A549 (cell line): ENCODE measurements at regions not wholly inside any gene's neighbourhood (a gene's known extent, or its start where the extent isn't known, plus 50 kb on each side); places are given as distances from the start of the nearest gene placed in this dataset.
A peak's percentile ranks its signal among the peaks of the same experiment; 100 is the strongest.

Experiments used
- ATAC-seq, 2 experiments: fragments of 200-7000 bp in 1 of 2; fragments of >200 bp in 1 of 2; cut with Nextera tagmentation in 1 of 2; cut with Tn5 transposase in 1 of 2; 3 replicates each; pipeline versions ENCODE4 v1.8.0 to v1.9.1; 2018 to 2020; ENCODE audit warnings: mild to moderate bottlenecking in 1 of 2, moderate library complexity in 1 of 2
- CTCF ChIA-PET: fragments of 300-600 bp; sonication (Branson Sonifier 250); formaldehyde crosslinking; extraction: SDS; loops from one replicate; lab custom pipeline; 2021; ENCODE audit warnings: antibody characterized with exemption, inconsistent platforms; lab: Yijun Ruan, JAX
- POLR2A ChIA-PET: fragments of 350-600 bp; formaldehyde crosslinking; extraction: SDS; loops from one replicate; lab custom pipeline; 2021; ENCODE audit warnings: antibody characterized with exemption, inconsistent platforms; lab: Yijun Ruan, JAX
- DNase-seq, 2 experiments: peaks; one replicate each; pipeline versions ENCODE4 v3.0.0 to v3.0.0-alpha.2; 2011 to 2016; ENCODE audit warnings: low read depth in 1 of 2, low spot score in 1 of 2
- FAIRE-seq: peaks from 2 replicates; lab custom pipeline; 2011; peaks lifted over from hg19 to GRCh38; lab: Jason Lieb, UNC
- H3K27ac ChIP-seq, 2 experiments: fragments of >200 bp; sonication (Bioruptor Twin); formaldehyde crosslinking; 3 replicates each; pipeline ENCODE4 v1.5.1; 2016 to 2017
- H3K4me1 ChIP-seq: fragments of >200 bp; sonication (Bioruptor Twin); formaldehyde crosslinking; 3 replicates; pipeline ENCODE4 v1.6.1; 2016
- H3K4me2 ChIP-seq: fragments of >200 bp; sonication (Bioruptor Twin); formaldehyde crosslinking; 3 replicates; pipeline ENCODE4 v1.6.1; 2016
- H3K4me3 ChIP-seq: fragments of >200 bp; sonication (Bioruptor Twin); formaldehyde crosslinking; 3 replicates; pipeline ENCODE4 v1.5.1; 2016
- H3K9me3 ChIP-seq: fragments of >200 bp; sonication (Bioruptor Twin); formaldehyde crosslinking; 3 replicates; pipeline ENCODE4 v1.6.1; 2016
- BHLHE40 ChIP-seq: IDR thresholded peaks from 2 replicates; pipeline ENCODE4 v1.6.1; 2012; ENCODE audit warnings: low read depth, low read length, inconsistent platforms
- CBX2 ChIP-seq: fragments of 200-600 bp; sonication (generic); IDR thresholded peaks from 2 replicates; pipeline ENCODE4 v1.6.1; 2016; ENCODE audit warnings: low read depth, mild to moderate bottlenecking, borderline replicate concordance
- CBX8 ChIP-seq: fragments of 200-600 bp; sonication (generic); IDR thresholded peaks from 2 replicates; pipeline ENCODE4 v1.6.1; 2016
- CEBPB ChIP-seq, 2 experiments: fragments of >200 bp in 1 of 2; sonication (Bioruptor Twin) in 1 of 2; formaldehyde crosslinking in 1 of 2; IDR thresholded peaks; 2 replicates each; pipeline ENCODE4 v1.6.1; 2012 to 2016
- CHD2 ChIP-seq: fragments of 150-350 bp; IDR thresholded peaks from 2 replicates; pipeline ENCODE4 v1.6.1; 2014; ENCODE audit warnings: low read length; ENCODE audit not compliant: partially characterized antibody
- EHMT2 ChIP-seq: fragments of 200-600 bp; sonication (generic); IDR thresholded peaks from 2 replicates; pipeline ENCODE4 v1.6.1; 2016; ENCODE audit warnings: antibody characterized with exemption, low read depth, mild to moderate bottlenecking, moderate library complexity
- EP300 ChIP-seq, 2 experiments: fragments of >200 bp; sonication (Bioruptor Twin); formaldehyde crosslinking; IDR thresholded peaks; 2 replicates in 1 of 2; 3 replicates in 1 of 2; pipeline ENCODE4 v1.6.1; 2016 to 2017
- FOSL2 ChIP-seq, 2 experiments: fragments of 450-650 bp in 1 of 2; fragments of >200 bp in 1 of 2; sonication (Bioruptor Twin) in 1 of 2; formaldehyde crosslinking; IDR thresholded peaks; 2 replicates each; pipeline versions ENCODE4 v1.5.0 to v1.6.1; 2016 to 2020; ENCODE audit warnings: mild to moderate bottlenecking in 1 of 2, moderate library complexity in 1 of 2
- HDAC2 ChIP-seq: fragments of 200-600 bp; sonication (generic); IDR thresholded peaks from 2 replicates; pipeline ENCODE4 v1.6.1; 2016
- JUN ChIP-seq, 2 experiments: fragments of >200 bp; sonication (Bioruptor Twin); formaldehyde crosslinking; IDR thresholded peaks; 2 replicates in 1 of 2; 3 replicates in 1 of 2; pipeline ENCODE4 v1.6.1; 2016 to 2017
- JUNB ChIP-seq: fragments of >200 bp; sonication (Bioruptor Twin); formaldehyde crosslinking; IDR thresholded peaks from 2 replicates; pipeline ENCODE4 v1.6.1; 2016
- KDM1A ChIP-seq: fragments of 200-600 bp; sonication (generic); IDR thresholded peaks from 2 replicates; pipeline ENCODE4 v1.6.1; 2016; ENCODE audit warnings: low read depth, mild to moderate bottlenecking
- MAFK ChIP-seq: fragments of 450-650 bp; IDR thresholded peaks from 2 replicates; pipeline ENCODE4 v1.6.1; 2014; ENCODE audit not compliant: partially characterized antibody
- MAZ ChIP-seq: fragments of 150-350 bp; IDR thresholded peaks from 2 replicates; pipeline ENCODE4 v1.6.1; 2014; ENCODE audit warnings: antibody characterized with exemption, low read depth, low read length, borderline replicate concordance
- MYC ChIP-seq: IDR thresholded peaks from 2 replicates; pipeline ENCODE4 v1.6.1; 2012; ENCODE audit warnings: mild to moderate bottlenecking, inconsistent platforms, low read length, improper control_type of control experiment, borderline replicate concordance
- POLR2A ChIP-seq: IDR thresholded peaks from 2 replicates; pipeline ENCODE4 v1.6.1; 2012; ENCODE audit warnings: mild to moderate bottlenecking, low read length
- RARB ChIP-seq: fragments of 250-450 bp; sonication (Bioruptor Pico); IDR thresholded peaks from 2 replicates; pipeline ENCODE4 v1.8.0; 2021; ENCODE audit warnings: mild to moderate bottlenecking, moderate library complexity
- RCOR1 ChIP-seq: fragments of 150-350 bp; IDR thresholded peaks from 2 replicates; pipeline ENCODE4 v1.6.1; 2014; ENCODE audit warnings: antibody characterized with exemption, low read length, low read depth
- RNF2 ChIP-seq: fragments of 200-600 bp; sonication (generic); IDR thresholded peaks from 2 replicates; pipeline ENCODE4 v1.6.1; 2016; ENCODE audit warnings: low read depth, mild to moderate bottlenecking, antibody characterized with exemption, moderate library complexity, borderline replicate concordance
- SMC3 ChIP-seq: fragments of >200 bp; sonication (Bioruptor Twin); formaldehyde crosslinking; IDR thresholded peaks from 3 replicates; pipeline ENCODE4 v1.6.1; 2018; ENCODE audit warnings: inconsistent platforms
- TFCP2L1 ChIP-seq: fragments of 250-450 bp; sonication (Bioruptor Pico); IDR thresholded peaks from 2 replicates; pipeline ENCODE4 v1.5.0; 2021; ENCODE audit warnings: mild to moderate bottlenecking
- ZC3H11A ChIP-seq: fragments of 450-650 bp; IDR thresholded peaks from 2 replicates; pipeline ENCODE4 v1.6.1; 2014; ENCODE audit warnings: antibody characterized with exemption, mild to moderate bottlenecking
- ZFP36 ChIP-seq: fragments of 450-650 bp; IDR thresholded peaks from 2 replicates; pipeline ENCODE4 v1.6.1; 2014; ENCODE audit warnings: borderline replicate concordance; ENCODE audit not compliant: partially characterized antibody
- WGBS: methylation state at CpG from one replicate; pipeline ENCODE4 v1.1.6; 2017; ENCODE audit errors: missing lambda C conversion rate; 5-methylcytosine and 5-hydroxymethylcytosine counted together
- TF ChIP-seq, protein P1 (sequence below): IDR thresholded peaks from 2 replicates; pipeline ENCODE4 v1.6.1; 2012; ENCODE audit warnings: low read depth, borderline replicate concordance
- TF ChIP-seq, protein P2 (sequence below): fragments of 200-600 bp; sonication (generic); IDR thresholded peaks from 2 replicates; pipeline ENCODE4 v1.6.1; 2016; ENCODE audit warnings: antibody characterized with exemption, mild to moderate bottlenecking, moderate library complexity
- TF ChIP-seq, protein P3 (sequence below): fragments of >200 bp; sonication (Bioruptor Twin); formaldehyde crosslinking; IDR thresholded peaks from 3 replicates; pipeline ENCODE4 v1.6.1; 2016
- TF ChIP-seq, protein P4 (sequence below): fragments of 450-650 bp; IDR thresholded peaks from 2 replicates; pipeline ENCODE4 v1.6.1; 2014; ENCODE audit warnings: antibody characterized with exemption

DNA sequence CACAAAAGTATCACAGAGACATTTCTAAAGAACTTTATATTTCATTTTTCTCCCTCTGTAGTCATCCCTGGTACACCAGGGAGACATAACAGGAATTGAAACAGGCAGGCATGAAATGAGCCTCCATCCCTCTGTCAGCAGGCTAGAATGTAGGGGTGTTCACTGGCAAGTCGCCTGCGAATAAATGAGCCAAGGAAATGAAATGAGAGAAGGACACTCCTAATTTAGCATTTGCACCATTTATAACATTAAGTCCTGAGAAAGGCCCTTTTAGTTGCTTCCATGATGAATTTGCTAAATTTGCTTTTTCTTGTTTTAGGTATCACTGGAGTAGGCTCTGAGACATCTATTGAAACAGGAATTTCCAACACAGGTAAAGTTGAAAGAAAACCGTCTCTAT, 192.4 kb upstream of the CNTN1 start:
- ChIA-PET CTCF (no interaction called here), POLR2A (no interaction called here)
- ATAC-seq (no peak), FAIRE-seq (peak; percentile 56), DNase-seq (no peak)
- Histone ChIP-seq H3K4me2 (no peak overlapping the region), H3K4me3 (no peak overlapping the region), H3K9me3 (no peaks in the 10 kb centered on the region), H3K27ac (no peak overlapping the region), H3K4me1 (no peaks in the 10 kb centered on the region)
- TF ChIP-seq RARB = no peak
- TF ChIP-seq KDM1A = no peak
- TF ChIP-seq, protein P1, sequence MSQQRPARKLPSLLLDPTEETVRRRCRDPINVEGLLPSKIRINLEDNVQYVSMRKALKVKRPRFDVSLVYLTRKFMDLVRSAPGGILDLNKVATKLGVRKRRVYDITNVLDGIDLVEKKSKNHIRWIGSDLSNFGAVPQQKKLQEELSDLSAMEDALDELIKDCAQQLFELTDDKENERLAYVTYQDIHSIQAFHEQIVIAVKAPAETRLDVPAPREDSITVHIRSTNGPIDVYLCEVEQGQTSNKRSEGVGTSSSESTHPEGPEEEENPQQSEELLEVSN = no peak
- no peak for TF ChIP-seq CBX8
- TF ChIP-seq MYC = no peak
- TF ChIP-seq SMC3 = no peak
- no peak for TF ChIP-seq EP300 (IDR thresholded peaks at IDR 0.05)
- TF ChIP-seq JUNB = no peak
- TF ChIP-seq JUN (IDR thresholded peaks at IDR 0.05) = no peak
- TF ChIP-seq FOSL2 (IDR thresholded peaks at IDR 0.05) = no peak
- no peak for TF ChIP-seq FOSL2 (CRISPR knock-in tag; IDR thresholded peaks at IDR 0.05)
- TF ChIP-seq CEBPB (IDR thresholded peaks at IDR 0.05) = no peak
- no peak for TF ChIP-seq BHLHE40
- no peak for TF ChIP-seq MAZ
- TF ChIP-seq, protein P2, sequence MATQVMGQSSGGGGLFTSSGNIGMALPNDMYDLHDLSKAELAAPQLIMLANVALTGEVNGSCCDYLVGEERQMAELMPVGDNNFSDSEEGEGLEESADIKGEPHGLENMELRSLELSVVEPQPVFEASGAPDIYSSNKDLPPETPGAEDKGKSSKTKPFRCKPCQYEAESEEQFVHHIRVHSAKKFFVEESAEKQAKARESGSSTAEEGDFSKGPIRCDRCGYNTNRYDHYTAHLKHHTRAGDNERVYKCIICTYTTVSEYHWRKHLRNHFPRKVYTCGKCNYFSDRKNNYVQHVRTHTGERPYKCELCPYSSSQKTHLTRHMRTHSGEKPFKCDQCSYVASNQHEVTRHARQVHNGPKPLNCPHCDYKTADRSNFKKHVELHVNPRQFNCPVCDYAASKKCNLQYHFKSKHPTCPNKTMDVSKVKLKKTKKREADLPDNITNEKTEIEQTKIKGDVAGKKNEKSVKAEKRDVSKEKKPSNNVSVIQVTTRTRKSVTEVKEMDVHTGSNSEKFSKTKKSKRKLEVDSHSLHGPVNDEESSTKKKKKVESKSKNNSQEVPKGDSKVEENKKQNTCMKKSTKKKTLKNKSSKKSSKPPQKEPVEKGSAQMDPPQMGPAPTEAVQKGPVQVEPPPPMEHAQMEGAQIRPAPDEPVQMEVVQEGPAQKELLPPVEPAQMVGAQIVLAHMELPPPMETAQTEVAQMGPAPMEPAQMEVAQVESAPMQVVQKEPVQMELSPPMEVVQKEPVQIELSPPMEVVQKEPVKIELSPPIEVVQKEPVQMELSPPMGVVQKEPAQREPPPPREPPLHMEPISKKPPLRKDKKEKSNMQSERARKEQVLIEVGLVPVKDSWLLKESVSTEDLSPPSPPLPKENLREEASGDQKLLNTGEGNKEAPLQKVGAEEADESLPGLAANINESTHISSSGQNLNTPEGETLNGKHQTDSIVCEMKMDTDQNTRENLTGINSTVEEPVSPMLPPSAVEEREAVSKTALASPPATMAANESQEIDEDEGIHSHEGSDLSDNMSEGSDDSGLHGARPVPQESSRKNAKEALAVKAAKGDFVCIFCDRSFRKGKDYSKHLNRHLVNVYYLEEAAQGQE = no peak
- TF ChIP-seq TFCP2L1 (CRISPR knock-in tag) = no peak
- TF ChIP-seq HDAC2 = no peak
- no peak for TF ChIP-seq RNF2
- TF ChIP-seq ZC3H11A = no peak
- TF ChIP-seq POLR2A = no peak
- no peak for TF ChIP-seq ZFP36
- WGBS = 47% methylated on average over 3 of the region's 3 CpGs

DNA sequence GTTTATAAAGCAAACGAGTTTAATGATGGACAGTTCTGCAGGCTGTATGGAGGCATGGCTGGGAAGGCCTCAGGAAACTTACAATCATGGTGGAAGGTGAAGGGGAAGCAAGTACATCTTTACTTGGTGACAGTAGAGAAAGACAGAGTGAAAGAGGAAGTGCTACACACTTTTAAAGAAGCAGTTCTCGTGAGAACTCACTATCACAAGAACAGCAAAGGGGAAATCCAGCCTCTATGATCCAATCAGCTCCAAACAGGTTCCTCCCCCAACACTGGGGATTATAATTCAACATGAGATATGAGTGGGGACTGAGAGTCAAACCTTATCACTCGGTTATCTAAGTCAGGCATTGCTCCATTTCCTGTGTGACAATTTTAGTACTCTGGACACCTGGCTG, 189.9 kb upstream of the CNTN1 start:
- CTCF ChIA-PET = no interaction called here

DNA sequence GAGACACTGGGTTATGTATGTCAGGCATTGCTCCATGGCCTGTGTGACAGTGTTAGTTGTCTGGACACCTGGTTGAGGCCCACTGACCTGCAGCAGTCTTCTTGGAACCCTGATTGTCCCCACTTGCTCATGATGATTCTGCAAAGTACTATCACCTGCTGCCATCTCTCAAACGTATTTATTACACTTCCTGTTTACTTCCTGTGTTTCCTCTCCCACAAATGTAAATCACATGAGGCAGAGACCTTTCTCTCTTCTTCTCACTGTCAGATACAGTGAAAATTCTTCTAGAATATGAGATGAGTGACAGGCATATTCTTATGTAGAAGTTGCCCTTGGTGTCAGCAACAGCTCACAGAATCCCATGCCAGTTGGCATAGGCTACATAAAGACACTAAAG, 186.9 kb upstream of the CNTN1 start:
- ChIA-PET POLR2A (no interaction called here), CTCF (no interaction called here)
- FAIRE-seq = no peak
- no peaks in the 10 kb centered on the region for H3K9me3 ChIP-seq
- 3% methylated on average over 1 of the region's 1 CpG for WGBS
- H3K4me3 ChIP-seq = no peak overlapping the region
- no peak for DNase-seq
- TF ChIP-seq, protein P3, sequence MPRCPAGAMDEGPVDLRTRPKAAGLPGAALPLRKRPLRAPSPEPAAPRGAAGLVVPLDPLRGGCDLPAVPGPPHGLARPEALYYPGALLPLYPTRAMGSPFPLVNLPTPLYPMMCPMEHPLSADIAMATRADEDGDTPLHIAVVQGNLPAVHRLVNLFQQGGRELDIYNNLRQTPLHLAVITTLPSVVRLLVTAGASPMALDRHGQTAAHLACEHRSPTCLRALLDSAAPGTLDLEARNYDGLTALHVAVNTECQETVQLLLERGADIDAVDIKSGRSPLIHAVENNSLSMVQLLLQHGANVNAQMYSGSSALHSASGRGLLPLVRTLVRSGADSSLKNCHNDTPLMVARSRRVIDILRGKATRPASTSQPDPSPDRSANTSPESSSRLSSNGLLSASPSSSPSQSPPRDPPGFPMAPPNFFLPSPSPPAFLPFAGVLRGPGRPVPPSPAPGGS = no peak
- TF ChIP-seq, protein P4, sequence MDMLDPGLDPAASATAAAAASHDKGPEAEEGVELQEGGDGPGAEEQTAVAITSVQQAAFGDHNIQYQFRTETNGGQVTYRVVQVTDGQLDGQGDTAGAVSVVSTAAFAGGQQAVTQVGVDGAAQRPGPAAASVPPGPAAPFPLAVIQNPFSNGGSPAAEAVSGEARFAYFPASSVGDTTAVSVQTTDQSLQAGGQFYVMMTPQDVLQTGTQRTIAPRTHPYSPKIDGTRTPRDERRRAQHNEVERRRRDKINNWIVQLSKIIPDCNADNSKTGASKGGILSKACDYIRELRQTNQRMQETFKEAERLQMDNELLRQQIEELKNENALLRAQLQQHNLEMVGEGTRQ = no peak
- TF ChIP-seq RNF2 = no peak
- no peak for TF ChIP-seq CHD2
- TF ChIP-seq RARB = no peak
- TF ChIP-seq JUN (IDR thresholded peaks at IDR 0.05) = no peak
- no peak for TF ChIP-seq RCOR1
- TF ChIP-seq MAFK = no peak
- TF ChIP-seq TFCP2L1 (CRISPR knock-in tag) = no peak
- no peak for TF ChIP-seq MYC
- no peak for TF ChIP-seq EHMT2
- no peak for TF ChIP-seq SMC3
- no peak for TF ChIP-seq BHLHE40
- no peak for TF ChIP-seq POLR2A
- H3K4me1 ChIP-seq = no peaks in the 10 kb centered on the region
- no peak for ATAC-seq
- H3K27ac ChIP-seq = no peak overlapping the region
- H3K4me2 ChIP-seq = no peak overlapping the region

More for the DNA sequence above, 189.9 kb upstream of the CNTN1 start:
- no peak for TF ChIP-seq CBX2
- TF ChIP-seq MAZ = no peak
- 32% methylated on average over 3 of the region's 3 CpGs for WGBS
- DNase-seq = no peak
- FAIRE-seq = no peak
- Histone ChIP-seq H3K4me1 (no peaks in the 10 kb centered on the region), H3K4me3 (no peak overlapping the region), H3K9me3 (no peaks in the 10 kb centered on the region), H3K4me2 (no peak overlapping the region), H3K27ac (no peak overlapping the region)
- POLR2A ChIA-PET = no interaction called here
- no peak for ATAC-seq
